ENCODE measurements at regions not wholly inside any gene's neighbourhood (a gene's known extent, or its start where the extent isn't known, plus 50 kb on each side); places are given as distances from the start of the nearest gene placed in this dataset.

DNA sequence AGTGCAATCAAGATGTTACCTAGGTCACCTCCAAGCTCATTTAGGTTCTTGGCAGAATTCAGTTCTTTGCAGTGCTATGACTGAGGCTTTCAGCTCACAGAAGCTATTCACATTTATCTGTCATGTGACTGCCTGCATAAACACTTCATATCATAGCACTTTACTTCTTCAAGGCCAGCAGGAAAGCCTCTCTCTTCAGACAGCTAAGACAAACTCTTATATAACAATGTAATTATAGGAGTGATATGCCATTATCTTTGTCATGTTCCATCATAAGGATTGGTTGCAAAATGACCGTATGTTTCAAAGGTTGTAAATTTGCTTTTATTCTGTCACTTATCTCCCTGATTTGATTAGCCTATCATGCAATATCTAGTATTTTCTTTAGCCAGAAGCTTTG lies 78.8 kb upstream of the TMEM196 start:
- no peak for DNase-seq (ENCODE audit: low read depth)

DNA sequence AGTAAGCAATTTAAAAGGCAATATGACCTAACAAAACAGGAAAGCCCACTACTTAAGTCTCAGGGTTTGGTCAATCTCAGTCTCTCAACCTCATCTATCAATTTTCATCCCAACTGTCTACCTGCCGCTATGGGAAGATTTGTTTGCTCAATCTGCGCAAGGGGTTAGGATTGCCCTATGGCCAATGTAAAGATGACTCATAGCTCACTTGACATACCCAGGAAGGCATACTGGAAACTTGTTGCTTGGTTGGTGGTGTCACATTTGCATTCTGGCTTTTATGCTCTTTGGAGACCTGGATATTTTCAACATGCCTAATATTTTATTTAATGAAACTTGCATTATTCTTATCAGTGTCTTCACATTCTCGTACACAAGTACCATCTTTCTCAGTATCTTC lies 78.1 kb upstream of the TMEM196 start:
- DNase-seq (ENCODE audit: low read depth) = no peak

DNA sequence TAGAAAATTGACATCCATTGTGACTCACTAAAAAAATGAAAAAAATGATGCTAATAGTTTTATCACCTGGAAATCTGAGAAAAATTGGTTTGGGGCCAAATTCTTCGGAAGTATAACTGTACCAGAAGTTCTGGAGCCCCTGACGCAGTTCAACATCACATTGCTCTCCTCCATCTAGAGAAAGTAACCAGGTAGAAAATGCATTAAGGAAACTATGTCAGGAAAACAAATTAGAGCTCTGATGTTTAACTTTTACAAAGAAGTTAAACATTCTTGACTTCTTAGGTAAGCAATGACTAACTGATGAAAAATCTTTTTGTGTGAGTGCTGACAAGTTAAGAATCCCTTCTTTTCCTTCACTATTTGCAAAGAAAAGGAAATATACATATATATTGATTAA lies 61.1 kb upstream of the TMEM196 start:
- DNase-seq (ENCODE audit: low read depth) = no peak

GRCh38 chr7:19830604-19831003 lies 57.2 kb upstream of the TMEM196 start:
- no peak for DNase-seq (ENCODE audit: low read depth)

Data from iris pigment epithelial cell (primary cell).